ENCODE measurements at regions not wholly inside any gene's neighbourhood (a gene's known extent, or its start where the extent isn't known, plus 50 kb on each side); places are given as distances from the start of the nearest gene placed in this dataset.
"Not testable (repeated sequence)": the region's sequence is repeated elsewhere in the genome, so short reads cannot be mapped to it uniquely, and the experiment has no call there.

DNA sequence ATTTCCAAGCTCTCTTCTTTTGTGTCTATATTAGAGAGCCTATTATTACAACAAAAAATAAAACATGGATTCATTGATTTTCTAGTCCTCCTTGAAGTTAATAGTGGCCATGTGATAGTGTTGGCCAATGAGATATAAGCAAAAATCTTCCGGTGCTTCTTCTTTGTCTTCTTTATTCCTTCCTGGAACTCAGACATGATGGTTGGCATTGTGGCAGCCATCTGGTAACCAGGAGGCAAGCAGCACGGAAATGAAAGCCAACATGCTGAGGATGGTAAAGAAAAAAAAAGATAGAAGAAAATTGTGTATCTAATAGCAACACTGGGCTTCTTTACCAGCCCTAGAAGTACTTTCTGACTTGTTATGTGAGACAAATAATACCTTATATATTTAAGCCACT, 50.8 kb upstream of the SEL1L start:
- DNase-seq (ENCODE audit: extremely low read depth, low read depth, low spot score), result no peak

DNA sequence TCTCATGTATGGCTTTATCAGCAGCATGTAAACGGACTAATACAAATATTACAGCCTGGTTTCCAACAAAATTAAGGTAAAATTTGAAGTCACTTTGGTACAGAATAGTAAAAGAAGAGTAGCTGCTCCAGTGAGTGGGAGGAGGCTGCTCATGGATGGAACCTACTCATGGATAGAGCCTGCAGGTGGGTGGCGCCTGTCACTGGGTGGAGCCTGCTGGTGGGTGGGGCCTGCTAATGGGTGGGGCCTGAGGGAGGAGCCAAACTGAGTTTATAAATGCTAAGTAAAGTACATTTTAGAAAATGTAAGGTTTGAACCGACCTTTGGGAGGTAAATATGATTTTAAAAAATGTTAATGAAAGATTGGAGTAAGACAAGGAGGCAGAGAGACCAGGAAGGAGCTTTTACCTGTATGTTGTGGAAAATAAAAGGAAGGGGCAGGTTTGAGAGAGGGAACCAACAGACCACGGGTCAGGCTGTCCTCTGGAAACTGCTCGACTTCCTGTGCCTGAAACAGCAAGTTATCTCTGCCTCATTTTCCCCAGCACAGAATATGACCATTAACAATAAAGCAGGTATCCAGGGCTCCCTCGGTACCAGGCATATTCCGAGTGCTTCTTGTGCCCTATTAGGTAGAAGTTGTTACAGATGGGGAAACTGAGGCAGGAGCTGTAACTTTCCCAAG, 55.9 kb upstream of the SEL1L start:
- DNase-seq (ENCODE audit: extremely low read depth, low read depth, low spot score), result no peak

DNA sequence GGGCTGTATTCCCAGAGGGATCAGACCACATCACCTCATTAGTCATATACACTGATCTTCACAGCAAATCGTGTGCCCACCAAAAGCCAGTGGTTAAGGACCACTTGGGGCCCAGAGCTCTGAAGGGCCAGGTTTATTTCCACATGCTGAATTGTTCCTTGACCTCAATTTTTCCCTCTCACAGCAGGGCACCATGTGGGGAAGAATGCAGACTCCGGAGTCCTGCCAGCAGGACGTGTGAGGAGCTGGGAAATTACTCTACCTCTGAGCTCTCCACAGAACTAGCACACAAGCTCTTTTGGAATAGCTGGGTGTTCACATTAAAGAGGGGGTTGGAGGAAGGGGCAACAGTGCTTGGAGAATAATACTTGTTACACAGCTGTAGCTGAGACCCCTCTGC, 57.6 kb upstream of the SEL1L start:
- no peak for DNase-seq (ENCODE audit: extremely low read depth, low read depth, low spot score)

DNA sequence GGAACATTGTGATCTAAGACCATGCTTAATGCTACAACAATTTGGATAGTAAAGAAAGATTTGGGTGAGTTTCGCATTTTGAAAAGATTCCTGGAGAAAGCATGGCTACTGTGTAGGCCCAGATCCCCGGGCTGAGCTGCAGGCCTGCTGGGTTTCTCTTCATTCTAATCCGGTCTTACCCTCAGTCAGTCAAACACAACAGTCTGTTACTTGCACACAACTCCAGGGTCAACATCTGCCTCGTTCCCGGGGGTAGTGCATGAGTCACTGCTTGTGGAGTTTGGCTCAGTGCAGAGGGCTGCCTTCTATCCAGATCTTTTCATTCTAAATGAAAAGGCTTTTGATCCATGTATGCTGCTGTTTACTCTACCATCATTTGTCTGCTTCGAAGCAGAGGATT, 60.4 kb upstream of the SEL1L start:
- no peak for DNase-seq (ENCODE audit: extremely low read depth, low read depth, low spot score)

DNA sequence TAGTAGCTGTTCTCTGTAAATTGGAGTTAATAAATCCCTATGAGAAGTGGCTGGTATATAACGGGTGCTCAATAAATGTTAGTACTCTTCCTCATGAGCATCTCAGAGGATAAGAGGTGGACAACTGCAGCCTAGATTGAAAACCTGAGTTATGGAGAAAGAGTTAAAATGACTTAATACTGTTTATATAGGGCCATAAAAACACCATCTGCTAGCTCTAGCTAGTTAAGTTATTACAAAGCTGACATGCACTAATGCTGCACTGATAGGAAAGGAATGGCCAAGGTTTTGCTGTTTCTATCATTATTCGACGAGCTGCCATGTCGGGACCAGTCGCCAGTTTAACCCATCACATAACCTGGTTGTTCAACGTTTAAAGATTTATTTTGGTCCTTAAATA, 72.0 kb upstream of the SEL1L start:
- DNase-seq (ENCODE audit: extremely low read depth, low read depth, low spot score), result no peak

DNA sequence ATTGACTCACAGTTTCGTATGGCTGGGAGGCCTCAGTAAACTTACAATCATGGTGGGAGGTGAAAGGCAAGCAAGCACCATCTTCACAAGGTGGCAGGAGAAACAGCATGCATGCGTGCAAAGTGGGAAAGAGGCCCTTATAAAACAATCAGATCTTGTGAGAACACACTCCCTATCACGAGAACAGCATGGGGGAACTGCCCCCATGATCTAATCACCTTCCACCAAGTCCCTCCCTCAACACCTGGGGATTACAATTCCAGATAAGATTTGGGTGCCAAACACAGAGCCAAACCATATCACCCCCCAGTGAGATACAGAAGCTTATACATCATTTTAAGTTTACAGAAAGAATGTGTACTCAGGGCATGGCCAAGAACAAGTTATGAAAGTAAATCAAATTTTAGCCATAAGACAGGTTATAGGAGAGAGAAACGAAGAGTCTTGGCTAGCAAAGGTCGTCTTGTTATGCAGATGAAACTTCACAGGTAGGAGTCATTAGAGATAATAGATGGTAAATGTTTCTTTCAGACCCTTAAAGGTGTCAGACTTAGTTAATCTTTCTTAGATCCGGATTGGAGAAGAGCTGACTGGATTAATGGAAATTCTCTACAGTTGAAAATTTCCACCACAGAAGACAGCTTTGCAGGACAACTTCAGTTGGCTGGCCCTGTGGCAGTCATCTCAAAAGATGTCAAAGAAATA, 79.8 kb upstream of the SEL1L start:
- no peak for DNase-seq (ENCODE audit: extremely low read depth, low read depth, low spot score)

DNA sequence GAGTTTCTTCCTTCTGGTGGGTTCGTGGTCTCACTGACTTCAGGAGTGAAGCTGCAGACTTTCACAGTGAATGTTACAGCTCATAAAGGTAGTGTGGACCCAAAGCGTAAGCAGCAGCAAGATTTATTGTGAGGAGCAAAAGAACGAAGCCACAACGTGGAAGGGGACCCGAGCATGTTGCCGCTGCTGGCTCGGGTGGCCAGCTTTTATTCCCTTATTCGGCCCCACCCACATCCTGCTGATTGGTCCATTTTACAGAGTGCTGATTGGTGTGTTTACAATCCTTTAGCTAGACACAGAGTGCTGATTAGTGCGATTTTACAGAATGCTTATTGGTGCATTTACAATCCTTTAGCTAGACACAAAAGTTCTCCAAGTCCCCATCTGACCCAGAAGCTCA, 80.6 kb upstream of the SEL1L start:
- not testable (repeated sequence) for DNase-seq (ENCODE audit: extremely low read depth, low read depth, low spot score)

DNA sequence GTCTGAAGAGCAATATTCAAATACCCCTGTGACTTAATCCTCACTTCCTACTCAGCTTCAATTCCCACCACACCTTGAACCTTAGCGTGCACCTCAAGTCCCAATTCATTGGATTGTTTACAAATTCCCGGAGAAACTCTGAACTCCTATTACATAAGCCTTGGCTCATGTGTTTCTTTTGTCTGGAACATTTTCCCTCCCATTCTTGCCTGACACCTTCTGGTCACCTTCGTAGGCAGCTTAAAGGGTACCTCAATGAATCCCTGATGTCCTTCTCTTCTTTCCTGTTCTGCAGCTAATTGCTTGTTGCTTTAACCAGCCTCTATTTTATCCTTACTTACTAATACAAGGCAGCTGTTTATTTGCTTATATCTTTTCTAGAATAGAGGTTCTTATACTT, 85.0 kb upstream of the SEL1L start:
- DNase-seq (ENCODE audit: extremely low read depth, low read depth, low spot score), result no peak

DNA sequence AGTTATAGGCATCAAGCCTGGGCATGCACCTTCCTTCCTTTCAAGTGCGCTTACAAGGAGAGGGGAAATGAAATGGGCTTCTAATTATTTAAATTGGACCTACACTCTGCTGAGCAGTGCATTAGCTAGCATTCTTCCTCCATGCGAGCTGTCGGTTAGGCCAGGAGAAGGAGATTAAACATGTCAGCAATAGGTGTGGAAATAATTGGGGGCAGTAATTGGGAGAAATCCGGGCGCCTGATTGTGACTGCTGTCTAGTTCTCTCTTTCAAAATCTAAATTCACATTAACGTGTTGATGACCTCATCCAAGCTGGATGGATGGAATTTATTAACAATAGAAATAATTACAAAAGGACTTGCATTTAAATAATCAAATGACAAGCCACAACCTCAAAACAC, 86.2 kb upstream of the SEL1L start:
- DNase-seq (ENCODE audit: extremely low read depth, low read depth, low spot score), result no peak

DNA sequence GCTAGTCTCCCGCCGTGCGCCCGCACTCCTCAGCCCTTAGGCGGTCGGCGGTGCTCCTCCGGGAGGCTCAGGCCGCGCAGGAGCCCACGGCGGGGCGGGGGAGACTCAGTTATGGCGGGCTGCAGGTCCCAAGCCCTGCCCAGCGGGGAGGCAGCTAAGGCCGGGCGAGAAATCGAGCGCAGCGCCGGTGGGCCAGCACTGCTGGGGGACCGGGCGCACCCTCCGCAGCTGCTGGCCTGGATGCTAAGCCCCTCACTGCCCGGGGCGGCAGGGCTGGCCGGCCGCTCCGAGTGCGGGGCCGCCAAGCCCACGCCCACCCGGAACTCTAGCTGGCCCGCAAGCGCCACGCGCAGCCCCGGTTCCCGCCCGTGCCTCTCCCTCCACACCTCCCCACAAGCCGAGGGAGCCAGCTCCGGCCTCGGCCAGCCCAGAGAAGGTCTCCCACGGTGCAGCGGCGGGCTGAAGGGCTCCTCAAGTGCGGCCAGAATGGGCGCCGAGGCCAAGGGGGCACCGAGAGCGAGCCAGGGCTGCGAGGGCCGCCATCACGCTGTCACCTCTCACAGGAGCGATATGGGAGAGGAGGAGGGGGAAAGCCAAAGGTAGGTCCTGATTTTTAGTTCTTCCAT, 90.2 kb upstream of the SEL1L start:
- DNase-seq (ENCODE audit: extremely low read depth, low read depth, low spot score), result not testable (repeated sequence)

DNA sequence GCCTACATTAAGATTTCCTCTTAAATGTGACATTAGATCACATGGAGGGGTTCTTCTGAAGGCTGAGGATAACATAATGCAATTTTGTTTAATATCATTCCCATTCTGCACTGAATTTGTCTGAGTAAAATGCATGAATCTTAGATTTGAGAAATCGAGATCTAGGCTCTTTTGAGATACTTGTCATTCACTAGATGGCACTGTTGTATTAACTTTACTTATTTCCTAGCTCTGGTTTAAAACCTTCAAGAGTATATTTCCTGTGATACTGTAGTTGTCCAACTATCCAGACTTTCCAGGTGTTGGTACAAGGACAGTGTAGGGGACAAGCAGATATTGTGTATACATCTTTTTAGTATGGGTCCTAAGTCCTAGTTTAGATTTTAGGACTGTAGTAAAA, 91.7 kb upstream of the SEL1L start:
- DNase-seq (ENCODE audit: extremely low read depth, low read depth, low spot score), result no peak

DNA sequence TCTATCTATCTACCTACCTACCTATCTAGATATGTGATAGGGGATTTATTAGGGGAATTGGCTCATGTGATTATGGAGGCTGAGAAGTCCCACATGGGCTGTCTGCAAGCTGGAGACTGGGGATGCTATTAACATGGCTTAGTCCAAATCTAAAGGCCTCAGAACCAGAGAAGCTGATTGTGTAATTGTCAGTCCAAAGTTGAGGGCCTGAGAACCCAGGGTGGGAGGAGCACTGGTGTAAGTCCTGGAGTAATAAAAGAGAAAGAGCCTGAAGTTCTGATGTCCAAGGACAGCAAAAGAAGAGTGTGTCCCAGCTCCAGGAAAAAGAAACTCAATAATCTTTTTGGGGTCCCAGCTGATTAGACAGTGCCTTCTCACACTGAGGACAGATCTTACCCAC, 98.5 kb upstream of the SEL1L start:
- no peak for DNase-seq (ENCODE audit: extremely low read depth, low read depth, low spot score)

DNA sequence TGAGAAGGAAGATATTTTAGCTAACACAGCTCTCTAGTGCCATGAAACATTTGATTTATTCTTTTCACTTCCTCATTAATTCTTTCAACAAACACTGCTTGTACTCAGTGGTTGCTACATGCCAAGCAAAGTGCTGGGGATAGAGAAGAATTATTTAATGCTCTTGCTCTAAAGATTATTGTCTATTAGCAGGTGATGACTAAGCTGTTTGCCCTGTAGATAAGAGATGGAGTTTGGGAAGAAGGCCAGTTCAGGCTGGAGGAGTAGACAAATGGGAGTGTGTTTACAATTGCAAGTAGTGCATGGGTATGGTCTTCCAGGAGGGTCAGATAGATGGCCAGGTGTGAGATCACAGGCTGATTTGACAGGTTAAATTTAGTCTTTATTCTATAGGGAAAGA, 99.8 kb upstream of the SEL1L start:
- no peak for DNase-seq (ENCODE audit: extremely low read depth, low read depth, low spot score)

DNA sequence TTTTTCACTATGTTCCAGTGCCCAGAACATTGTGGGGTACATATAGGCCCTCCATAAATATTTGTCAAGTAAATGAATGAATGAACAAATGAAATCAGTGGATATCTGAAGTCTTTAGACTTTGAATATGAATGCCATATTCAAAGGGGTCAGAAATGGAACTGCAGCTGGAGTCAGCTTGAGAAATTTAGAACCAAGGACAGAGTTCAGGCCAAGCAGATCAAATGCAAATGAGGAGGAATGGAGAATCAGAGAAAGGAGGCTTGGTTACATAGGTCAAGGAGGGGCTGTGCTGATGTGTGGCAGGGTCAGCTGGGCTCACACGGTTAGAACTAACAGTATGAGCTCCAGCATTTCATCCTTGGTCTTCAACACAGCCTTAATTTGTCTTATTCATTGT, 104.0 kb upstream of the SEL1L start:
- DNase-seq (ENCODE audit: extremely low read depth, low read depth, low spot score), result no peak

DNA sequence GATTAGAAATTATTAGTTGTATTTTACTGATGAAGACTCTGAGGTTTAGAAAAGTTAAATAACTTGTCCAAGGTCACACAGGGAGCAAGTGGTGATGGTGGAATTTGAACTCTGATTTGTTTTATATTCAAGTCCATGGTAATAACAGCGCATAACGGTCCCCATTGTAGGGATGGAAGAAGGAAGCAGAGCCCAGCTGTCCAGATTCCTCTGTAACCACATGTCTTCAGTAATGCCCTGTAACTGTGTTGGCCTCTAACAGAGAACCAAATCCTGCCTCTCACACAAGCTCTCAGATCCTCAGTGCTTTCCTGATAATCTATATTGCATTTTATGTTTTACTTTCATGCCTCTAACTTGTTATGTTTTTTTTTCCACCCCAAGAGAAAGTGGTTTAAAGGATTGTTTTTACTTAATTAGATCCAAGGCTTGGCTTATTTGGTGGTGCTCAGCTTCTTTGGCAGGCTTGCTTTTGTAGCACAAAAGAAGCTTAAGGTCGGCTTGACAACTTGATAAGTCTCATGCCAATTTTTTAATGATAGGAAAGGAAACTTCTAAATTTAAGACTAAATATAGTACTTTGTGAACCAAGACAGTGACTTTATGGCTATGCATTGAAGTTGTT, 105.1 kb upstream of the SEL1L start:
- DNase-seq (ENCODE audit: extremely low read depth, low read depth, low spot score), result no peak

DNA sequence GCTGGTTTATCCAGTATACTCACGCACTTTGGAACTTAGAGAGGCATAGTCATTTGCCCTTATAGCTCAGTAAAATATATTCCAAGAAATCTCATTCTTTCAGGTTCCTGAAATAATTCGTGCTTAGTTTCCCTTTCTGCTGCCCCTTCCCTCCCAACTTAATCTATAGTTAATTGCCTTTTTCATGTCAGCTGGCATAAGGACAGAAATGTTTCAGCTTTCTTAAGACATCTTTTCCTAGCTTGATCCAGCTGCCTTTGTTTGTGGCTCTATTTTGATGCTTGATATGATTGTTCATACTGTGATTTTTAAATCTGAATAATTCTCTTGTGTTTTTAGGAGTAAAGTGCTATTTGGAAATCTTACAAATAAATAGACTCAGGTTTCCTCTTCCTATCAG, 120.0 kb upstream of the SEL1L start:
- DNase-seq (ENCODE audit: extremely low read depth, low read depth, low spot score), result no peak

DNA sequence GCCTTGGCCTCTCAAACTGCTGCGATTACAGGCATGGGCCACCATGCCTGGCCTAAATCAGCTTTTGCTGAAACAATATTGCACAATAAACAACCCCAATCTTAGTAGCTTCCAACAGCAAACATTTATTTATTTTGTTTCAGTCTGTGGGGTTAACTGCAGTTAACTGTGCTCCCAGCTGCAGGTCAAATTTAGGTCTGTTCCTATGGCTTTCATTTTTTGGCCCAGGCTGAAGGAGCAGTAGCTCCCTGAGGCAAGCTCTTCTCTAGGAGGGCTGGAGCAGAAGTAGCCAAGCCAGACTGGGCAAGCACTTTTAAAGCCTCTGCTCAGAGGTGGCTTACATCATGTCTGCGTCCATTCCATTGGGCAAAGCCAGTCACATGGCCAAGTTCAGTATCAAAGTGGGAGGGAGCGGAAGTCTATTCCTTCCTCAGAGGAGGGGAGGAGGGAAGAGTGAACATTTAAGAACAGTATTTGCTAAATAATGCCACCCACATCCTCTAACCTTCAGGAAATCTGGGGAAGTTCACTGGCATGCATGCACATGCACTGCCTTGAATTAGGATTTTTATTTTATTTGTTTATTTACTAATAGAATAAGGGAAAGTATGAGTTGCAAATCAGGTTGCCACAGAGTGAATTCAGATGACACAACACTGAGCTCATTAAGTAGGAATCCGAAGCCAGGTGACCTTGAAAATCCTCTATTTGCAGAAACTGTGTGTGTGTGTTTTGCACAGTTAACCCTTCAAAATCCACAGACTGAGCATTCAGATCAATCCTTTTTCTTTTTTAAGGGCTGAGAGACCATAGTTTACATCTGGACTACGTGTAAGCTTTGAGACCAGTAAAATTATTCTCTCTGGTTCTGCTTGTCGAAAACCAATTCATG, 122.0 kb upstream of the SEL1L start:
- DNase-seq (ENCODE audit: extremely low read depth, low read depth, low spot score), result no peak

DNA sequence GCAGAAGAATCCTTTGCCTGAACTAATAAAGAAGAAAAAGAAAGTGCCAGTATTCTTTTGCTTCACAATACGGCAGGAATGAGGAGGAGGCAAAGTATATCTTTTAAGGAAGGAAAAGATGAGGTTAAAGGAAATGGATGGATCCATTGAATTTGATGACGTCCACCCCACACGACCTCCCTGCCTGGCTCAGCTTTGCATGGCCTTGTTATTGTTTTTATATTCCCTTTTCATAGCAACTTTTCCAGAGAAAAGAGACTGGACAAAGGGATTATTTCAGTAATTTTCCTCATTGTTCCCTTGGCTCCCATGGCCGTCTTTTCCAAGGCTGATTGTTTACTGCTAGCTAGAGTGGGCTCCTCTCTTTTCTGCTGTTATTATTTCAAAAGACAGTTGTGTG, 123.2 kb upstream of the SEL1L start:
- no peak for DNase-seq (ENCODE audit: extremely low read depth, low read depth, low spot score)

DNA sequence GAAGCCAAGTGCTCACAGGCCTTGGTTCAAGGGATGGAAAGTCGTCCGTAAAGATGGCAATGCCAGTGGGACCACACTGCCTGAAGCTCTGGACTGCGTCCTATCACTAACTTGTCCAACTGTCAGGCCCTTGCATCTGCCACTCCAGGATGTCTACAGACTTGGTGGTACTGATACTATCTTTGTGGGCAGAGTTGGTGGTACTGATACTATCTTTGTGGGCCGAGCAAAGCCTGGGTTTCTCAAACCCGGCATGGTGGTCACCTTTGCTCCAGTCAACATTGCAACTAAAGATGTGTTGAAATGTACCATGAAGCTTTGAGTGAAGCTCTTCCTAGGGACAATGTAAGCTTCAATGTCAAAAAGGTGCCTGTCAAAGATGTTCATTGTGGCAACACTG, 128.4 kb upstream of the SEL1L start:
- no peak for DNase-seq (ENCODE audit: extremely low read depth, low read depth, low spot score)

DNA sequence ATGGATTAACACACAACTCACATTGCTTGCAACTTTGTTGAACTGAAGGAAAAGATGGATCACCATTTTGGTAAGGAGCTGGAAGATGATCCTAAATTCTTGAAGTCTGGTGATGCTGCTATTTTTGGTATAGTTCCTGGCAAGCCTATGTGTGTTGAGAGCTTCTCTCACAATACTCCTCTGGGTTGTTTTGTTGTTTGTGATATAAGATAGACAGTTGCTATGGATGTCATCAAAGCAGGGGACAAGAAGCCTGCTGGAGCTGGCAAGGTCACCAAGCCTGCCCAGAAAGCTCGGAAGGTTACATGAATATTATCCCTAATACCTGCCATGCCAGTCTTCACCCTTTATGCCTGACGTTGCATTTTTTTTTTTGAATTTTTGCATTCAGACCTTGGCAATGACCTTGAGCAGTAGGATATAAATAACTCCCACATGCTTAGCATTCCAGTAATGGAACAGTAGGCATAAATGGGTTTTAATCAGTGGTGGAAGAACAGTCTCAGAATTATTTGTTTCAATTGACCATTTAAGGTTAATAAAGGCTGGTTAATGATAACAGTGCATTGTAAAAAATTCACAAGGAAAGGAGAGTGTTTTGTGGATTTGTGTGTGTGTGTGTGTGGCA, 129.0 kb upstream of the SEL1L start:
- no peak for DNase-seq (ENCODE audit: extremely low read depth, low read depth, low spot score)

Measured in glomerular endothelial cell (primary cell).